LNCaP clone FGC (cell line): ENCODE measurements at regions not wholly inside any gene's neighbourhood (a gene's known extent, or its start where the extent isn't known, plus 50 kb on each side); places are given as distances from the start of the nearest gene placed in this dataset.

ENCODE experiments used
- DNase-seq: peaks from one replicate; pipeline ENCODE4 v3.0.0-alpha.2; 2011; ENCODE audit warnings: low read depth
- H3K4me3 ChIP-seq: 2 replicates; pipeline ENCODE4 v1.5.1; 2011; ENCODE audit warnings: mild to moderate bottlenecking, low read depth, low read length, control low read depth
- TF ChIP-seq, protein P1 (sequence below): IDR thresholded peaks from 2 replicates; pipeline ENCODE4 v1.5.1; 2012; ENCODE audit warnings: mild to moderate bottlenecking; ENCODE audit not compliant: control insufficient read depth, insufficient read depth; ENCODE audit errors: extremely low read depth

GRCh38 chr3:1903111-1903510 lies 195.6 kb upstream of the CNTN4 start:
- H3K4me3 ChIP-seq, result no peak overlapping the region
- TF ChIP-seq, protein P1, sequence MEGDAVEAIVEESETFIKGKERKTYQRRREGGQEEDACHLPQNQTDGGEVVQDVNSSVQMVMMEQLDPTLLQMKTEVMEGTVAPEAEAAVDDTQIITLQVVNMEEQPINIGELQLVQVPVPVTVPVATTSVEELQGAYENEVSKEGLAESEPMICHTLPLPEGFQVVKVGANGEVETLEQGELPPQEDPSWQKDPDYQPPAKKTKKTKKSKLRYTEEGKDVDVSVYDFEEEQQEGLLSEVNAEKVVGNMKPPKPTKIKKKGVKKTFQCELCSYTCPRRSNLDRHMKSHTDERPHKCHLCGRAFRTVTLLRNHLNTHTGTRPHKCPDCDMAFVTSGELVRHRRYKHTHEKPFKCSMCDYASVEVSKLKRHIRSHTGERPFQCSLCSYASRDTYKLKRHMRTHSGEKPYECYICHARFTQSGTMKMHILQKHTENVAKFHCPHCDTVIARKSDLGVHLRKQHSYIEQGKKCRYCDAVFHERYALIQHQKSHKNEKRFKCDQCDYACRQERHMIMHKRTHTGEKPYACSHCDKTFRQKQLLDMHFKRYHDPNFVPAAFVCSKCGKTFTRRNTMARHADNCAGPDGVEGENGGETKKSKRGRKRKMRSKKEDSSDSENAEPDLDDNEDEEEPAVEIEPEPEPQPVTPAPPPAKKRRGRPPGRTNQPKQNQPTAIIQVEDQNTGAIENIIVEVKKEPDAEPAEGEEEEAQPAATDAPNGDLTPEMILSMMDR, result no peak
- DNase-seq, result no peak

DNA sequence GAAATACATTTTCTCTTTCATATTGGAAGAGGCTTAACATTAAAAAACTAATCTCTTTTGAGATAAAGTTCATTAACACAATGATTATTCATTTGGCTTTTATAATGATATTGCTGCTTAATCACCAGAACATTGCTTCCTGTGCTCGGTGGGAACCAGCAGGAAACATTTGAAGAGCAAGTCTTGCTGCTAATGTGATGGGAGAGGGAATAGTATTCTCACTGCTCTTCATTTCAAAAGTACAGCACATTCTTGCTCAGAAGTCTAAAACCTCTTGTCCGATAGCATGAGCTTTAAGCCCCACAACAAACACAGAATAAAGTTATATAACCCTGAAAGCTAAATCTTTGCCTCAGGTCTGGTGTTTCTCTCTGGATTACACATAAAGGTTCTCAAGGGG lies 190.8 kb upstream of the CNTN4 start:
- DNase-seq, result no peak
- TF ChIP-seq, protein P1, result no peak
- no peak overlapping the region for H3K4me3 ChIP-seq

GRCh38 chr3:1908651-1909445 lies 189.8 kb upstream of the CNTN4 start:
- TF ChIP-seq, protein P1, result no peak
- DNase-seq, result no peak
- H3K4me3 ChIP-seq, result no peak overlapping the region

- no peak for DNase-seq
- no peak overlapping the region for H3K4me3 ChIP-seq
- TF ChIP-seq, protein P1, result no peak
Measured at GRCh38 chr3:1910322-1910721, 188.3 kb upstream of the CNTN4 start.

DNA sequence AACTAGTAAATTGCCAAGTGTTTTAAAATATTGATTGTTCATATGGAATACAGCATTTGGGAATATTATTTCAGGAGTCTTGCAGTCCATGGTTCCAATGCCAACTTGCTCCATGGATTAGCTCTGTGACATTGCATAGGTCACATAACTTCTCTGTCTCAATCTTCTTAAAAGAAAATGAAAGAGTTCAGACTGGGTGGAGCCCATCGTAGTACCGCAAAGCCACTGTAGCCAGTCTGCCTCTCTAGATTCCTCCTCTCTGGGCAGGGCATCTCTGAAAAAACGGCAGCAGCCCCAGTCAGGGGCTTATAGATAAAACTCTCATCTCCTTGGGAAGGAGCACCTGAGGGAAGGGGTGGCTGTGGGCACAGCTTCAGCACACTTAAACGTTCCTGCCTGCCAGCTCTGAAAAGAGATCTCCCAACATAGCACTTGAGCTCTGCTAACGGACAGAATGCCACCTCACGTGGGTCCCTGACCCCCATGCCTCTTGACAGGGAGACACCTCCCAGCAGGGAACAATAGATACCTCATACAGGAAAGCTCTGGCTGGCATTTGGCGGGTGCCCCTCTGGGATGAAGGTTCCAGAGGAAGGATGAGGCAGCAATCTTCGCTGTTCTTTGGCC lies 168.8 kb upstream of the CNTN4 start:
- TF ChIP-seq, protein P1, result no peak
- H3K4me3 ChIP-seq, result no peak overlapping the region
- no peak for DNase-seq

DNA sequence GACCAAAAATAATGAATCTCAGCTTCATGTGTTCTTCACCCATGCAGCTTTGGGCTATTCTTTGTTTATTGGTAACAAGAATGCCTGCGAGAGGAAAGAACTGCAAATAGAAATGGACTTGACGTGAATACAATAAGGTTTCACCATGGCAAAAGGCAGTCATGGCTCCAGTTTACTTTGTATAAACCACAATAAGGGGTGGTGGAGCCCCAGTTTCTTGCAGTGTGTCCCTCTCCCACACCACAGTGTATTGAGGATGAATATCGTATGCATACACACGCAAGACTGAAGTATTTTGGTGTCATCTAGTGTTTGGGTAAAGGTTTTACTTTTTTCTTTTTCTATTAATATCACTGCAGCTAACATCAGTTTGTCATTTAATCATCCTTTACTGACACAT lies 159.7 kb upstream of the CNTN4 start:
- no peak for DNase-seq
- H3K4me3 ChIP-seq, result no peak overlapping the region
- TF ChIP-seq, protein P1, result no peak
